HG03103 (cell line): ENCODE measurements at regions not wholly inside any gene's neighbourhood (a gene's known extent, or its start where the extent isn't known, plus 50 kb on each side); places are given as distances from the start of the nearest gene placed in this dataset.

Experiments
- ATAC-seq: cut with Tn5 transposase; IDR thresholded peaks from one replicate; pipeline ENCODE4 v1.9.1; 2021; ENCODE audit warnings: low read depth; ENCODE audit not compliant: unreplicated experiment

- no peak for ATAC-seq
These were observed 130.7 kb downstream of the SLC38A6 start for GRCh38 chr14:61111731-61112130.

DNA sequence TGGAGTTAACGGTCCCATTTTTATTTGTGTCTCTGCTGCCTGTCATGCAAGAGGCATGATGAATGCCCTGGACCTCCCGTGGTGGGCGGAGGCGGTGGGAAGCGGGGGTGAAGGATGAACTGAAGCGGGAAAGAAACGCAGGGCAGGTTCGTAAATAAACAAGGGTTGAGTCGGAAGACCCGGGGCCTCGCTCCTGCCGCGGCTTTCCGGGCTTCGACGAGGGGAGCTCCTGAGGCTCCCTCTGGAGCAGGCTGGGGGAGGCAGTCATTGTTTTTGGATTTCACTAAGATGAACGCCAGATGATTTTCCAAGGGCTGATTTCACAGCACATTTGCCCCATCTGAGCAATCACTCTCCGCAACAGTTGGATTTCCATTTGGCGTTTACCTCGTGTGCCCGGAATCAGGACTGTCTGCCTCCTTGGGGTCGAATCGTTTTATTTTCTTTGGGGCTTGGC, 130.2 kb downstream of the SLC38A6 start:
- ATAC-seq, result no peak

DNA sequence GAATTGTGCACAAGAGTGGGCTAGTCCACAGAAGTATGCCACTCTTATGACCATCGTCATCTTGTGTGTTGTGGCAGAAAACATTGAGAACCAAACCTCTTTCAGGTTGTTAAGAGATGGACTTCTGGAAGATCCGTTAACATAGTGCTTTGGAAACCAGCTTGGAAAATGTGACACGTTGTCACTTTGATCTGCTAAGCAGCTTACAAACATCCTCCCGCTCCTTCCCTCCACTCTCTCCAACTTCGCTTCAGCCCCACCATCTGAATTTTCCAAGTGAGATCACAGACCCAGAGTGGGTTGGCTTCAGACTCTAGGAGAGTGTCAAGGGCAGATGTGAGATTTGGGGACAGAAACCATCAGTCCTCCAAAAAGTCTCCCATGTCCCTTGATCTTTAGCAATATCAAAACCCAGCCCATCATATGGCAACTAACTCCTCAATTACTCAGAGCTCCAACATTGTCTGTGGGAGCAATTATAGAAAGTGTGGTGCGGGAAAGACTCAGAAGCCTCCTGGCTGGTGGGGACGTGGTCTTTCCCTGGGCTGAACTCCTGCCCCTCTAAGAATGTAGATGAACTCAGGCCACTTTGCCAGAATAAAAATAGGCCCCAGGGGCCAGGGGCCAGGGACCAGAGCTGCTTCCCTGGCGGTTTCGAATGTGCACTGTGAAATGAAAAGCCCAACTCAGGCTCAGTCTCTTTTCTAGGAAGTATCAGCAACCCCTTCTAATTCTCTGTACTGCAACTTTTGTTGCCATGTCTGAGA, 129.5 kb downstream of the SLC38A6 start:
- ATAC-seq, result no peak

- ATAC-seq, result no peak
These were observed 128.2 kb downstream of the SLC38A6 start for GRCh38 chr14:61109288-61109687.

DNA sequence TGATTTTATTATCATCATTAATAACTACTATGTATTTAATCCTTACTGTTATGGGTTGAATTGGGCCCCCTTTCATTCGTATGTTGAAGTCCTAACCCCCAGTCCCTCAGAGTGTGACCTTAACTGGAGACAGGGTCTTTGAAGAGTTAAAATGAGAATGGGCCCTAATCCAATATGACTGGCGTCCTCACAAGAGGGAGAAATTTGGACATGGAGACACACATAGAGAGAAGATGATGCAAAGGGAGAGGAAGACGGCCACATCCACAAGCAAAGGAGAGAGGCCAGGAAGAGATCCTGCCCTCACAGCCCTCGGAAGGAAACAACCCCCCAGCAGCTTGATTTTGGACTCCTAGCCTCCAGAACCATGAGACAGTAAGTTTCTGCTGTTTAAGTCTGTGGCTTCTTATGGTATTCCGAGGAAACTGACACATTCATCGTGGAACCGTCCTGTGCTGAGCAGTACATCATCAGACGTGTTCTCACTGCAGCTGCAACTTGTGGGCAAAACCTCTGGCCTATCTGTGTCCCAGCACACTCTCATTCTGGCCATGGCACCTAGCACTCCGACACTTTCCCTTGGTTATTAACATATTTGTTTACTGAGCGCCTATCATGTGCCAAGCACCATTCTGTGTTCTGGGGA, 127.6 kb downstream of the SLC38A6 start:
- ATAC-seq, result no peak

DNA sequence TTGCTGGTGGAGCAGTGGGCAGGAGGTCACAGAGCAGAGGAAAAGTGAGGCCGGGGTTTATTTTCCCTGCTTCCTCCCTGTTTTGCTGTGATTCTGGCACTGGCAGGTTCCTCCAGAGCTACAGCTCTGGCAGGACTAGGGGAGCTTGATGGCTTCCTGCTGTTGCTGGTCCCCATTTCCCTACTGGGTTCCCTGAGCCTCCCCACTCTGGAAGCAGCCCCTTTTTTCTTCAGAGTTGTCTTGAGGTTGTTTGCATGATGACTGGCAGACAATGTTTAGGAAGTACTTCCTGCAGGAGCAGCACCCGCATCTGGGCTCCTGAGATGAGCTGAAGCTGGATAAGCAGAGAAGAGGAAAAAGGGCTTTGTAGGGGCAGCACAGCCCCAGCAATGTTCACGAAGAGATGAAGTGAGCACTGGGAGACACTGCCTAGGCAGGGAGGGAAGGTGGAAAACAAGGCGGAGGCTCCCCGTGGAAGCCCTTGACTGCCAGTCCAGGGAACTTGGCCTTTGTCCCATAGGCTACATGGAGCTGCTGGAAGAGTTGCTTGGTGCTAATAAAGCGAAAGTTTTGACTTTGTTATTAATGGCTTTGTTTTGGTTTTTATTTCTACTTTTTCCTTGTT, 126.9 kb downstream of the SLC38A6 start:
- no peak for ATAC-seq

DNA sequence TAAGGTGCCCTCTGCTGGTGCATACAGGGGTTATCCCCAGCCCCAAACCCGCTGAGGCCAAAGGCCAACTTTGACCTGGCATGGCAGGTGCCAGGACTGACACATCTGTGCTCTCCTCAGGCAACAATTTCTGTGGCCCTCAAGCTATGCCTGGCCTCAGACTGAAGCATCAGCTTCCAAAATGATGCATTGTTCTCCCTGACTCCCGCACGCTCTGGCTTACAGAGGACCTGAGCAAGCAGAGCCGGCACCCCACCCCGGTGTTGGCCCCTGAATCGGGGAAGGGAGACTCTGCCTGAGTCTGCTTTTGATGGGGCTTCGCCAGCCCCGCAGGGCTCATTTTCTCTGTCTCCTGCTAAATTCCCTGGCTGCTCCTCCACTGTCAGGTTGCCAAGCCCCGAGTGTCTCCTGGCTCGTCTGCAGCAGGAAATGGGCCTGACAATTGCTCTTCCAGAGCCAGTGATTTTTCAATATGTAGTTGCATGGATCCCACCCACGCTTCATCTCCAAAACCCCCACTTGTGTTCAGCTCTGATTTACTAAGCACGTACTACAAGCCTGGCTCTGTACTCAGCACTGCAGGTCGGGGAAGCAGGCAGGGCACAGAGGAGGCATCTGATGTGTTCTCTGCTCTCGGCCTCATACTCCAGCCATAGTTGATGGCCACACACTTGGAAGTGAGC, 126.1 kb downstream of the SLC38A6 start:
- ATAC-seq, result no peak

DNA sequence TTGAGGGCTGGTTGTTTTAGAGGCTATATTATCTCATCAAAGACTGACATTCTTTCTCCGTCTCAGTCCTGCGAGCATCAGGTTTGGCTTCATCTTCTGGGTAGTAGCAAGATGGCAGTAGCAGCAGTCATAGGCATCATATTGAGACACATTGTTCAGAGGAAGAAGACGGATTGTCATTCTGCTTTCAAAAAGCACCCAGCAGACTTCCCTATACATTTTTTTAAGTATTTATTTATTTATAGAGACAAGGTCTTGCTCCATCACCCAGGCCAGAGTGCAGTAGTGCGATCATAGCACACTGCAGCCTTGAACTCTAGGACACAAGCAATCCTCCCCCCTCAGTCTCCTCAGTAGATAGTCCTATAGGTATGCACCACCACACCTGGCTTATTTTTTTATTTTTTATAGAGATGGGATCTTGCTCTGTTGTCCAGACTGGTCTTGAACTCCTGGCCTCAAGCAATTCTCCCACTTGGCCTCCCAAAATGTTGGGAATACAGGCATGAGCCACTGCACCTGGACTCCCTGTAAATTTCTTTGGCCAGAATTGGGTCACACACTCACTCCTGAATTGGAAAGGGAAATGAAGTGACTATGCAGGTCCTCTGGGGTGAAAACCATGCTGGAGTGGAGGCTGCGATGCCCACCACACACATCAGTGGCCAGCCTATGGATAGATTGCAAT, 125.4 kb downstream of the SLC38A6 start:
- no peak for ATAC-seq

DNA sequence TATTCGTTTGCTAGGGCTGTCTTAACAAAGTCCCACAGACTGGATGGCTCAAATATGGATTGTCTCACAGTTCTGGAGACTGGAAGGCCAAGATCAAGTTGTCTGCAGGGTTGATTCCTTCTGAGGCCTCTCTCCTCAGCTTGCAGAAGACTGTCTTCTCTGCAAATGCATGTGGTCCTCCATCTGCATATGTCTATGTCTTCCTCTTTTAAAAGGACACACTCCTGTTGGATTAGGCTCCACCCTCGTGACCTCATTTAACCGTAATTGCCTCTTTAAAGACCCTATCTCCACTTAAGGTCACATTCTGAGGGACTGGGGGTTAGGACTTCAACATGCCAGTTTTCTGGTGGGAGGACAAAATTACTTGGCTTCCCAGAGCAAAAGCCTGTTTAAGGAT, 123.3 kb downstream of the SLC38A6 start:
- ATAC-seq, result no peak

DNA sequence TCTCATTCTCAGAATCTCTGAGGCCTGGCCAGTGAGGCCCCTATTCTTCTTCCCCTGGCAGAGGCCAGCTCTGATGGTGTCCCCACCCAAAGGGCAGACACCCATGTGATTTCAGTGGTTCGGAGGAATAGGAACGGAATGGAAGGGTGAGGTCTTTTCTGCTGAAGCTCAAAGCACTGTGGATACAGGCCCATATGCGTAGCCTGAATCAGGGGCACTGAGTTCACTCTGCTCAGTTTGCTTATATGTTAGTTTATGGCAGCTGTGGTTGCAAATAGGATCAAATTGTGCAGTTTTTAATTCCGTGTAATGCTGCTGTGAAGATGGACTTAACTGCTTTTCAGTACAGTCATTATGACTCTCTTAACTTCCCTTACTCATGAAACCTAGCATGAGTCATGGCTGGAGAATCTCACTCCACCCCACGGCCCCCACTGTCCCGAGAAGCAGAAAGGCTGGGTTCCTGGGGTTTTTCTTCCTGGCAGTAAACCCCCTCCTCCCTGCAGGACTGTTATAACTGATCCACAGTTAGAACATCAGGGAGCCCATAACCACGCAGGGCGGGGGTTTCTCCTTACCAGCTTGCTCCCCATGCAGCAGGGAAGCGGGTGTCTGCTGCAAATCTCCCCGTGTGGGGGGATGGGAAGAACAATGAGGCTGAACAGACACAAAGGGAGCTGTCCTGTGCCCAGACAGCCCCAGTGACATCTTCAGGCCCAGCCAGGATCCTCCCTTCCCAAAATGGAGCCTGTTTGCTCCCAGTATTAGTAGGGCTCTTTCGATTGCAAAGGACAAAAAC, 122.7 kb downstream of the SLC38A6 start:
- peak; percentile 77 for ATAC-seq

GRCh38 chr14:61102549-61103466, 121.8 kb downstream of the SLC38A6 start:
- ATAC-seq, result no peak
